HepG2 (cell line): ENCODE measurements at regions not wholly inside any gene's neighbourhood (a gene's known extent, or its start where the extent isn't known, plus 50 kb on each side); places are given as distances from the start of the nearest gene placed in this dataset.

ENCODE experiments used
- CREM ChIP-seq, 2 experiments: sonication (generic) in 1 of 2; formaldehyde crosslinking in 1 of 2; IDR thresholded peaks; 2 replicates each; pipeline versions ENCODE4 v1.4.0 to v1.6.1; 2016 to 2020; ENCODE audit warnings: antibody characterized with exemption in 1 of 2, mild to moderate bottlenecking in 1 of 2, missing genetic modification reagents in 1 of 2
- FOXK1 ChIP-seq: sonication (generic); formaldehyde crosslinking; IDR thresholded peaks from 2 replicates; pipeline ENCODE4 v1.4.0; 2020; ENCODE audit warnings: low read depth, missing genetic modification reagents, borderline replicate concordance
- KDM6A ChIP-seq: IDR thresholded peaks from 2 replicates; pipeline ENCODE4 v1.6.1; 2016; ENCODE audit warnings: low read depth
- MED13 ChIP-seq: sonication (generic); formaldehyde crosslinking; IDR thresholded peaks from 2 replicates; pipeline ENCODE4 v1.5.0; 2020; ENCODE audit warnings: missing genetic modification reagents
- SALL1 ChIP-seq: sonication (generic); formaldehyde crosslinking; IDR thresholded peaks from 2 replicates; pipeline ENCODE4 v1.8.0; 2022; ENCODE audit warnings: mild to moderate bottlenecking, missing genetic modification reagents
- XRCC5 ChIP-seq: fragments of 200-400 bp; formaldehyde crosslinking; optimal IDR thresholded peaks from 2 replicates; pipeline ENCODE3; 2017; ENCODE audit warnings: mild to moderate bottlenecking, low read length
- ZFP37 ChIP-seq: sonication (generic); formaldehyde crosslinking; IDR thresholded peaks from 2 replicates; pipeline ENCODE4 v1.4.0; 2020; ENCODE audit warnings: missing genetic modification reagents, borderline replicate concordance
- ZFY ChIP-seq: sonication (generic); formaldehyde crosslinking; IDR thresholded peaks from 2 replicates; pipeline ENCODE4 v1.4.0; 2020; ENCODE audit warnings: missing genetic modification reagents
- ZMYM3 ChIP-seq: sonication (generic); formaldehyde crosslinking; IDR thresholded peaks from 2 replicates; pipeline ENCODE4 v1.5.1; 2020; ENCODE audit warnings: mild to moderate bottlenecking, missing genetic modification reagents
- ZNF496 ChIP-seq: sonication (generic); formaldehyde crosslinking; IDR thresholded peaks from 2 replicates; pipeline ENCODE4 v1.8.1; 2023; ENCODE audit warnings: mild to moderate bottlenecking, moderate library complexity, missing genetic modification reagents; ENCODE audit not compliant: insufficient replicate concordance
- ZNF556 ChIP-seq: sonication (generic); formaldehyde crosslinking; IDR thresholded peaks from 2 replicates; pipeline ENCODE4 v1.4.0; 2020; ENCODE audit warnings: mild to moderate bottlenecking, missing genetic modification reagents, borderline replicate concordance
- ZNF772 ChIP-seq: sonication (generic); formaldehyde crosslinking; IDR thresholded peaks from 2 replicates; pipeline ENCODE4 v1.5.0; 2020; ENCODE audit warnings: mild to moderate bottlenecking, missing genetic modification reagents
- ZNF891 ChIP-seq: sonication (generic); formaldehyde crosslinking; IDR thresholded peaks from 2 replicates; pipeline ENCODE4 v1.5.0; 2020; ENCODE audit warnings: mild to moderate bottlenecking, missing genetic modification reagents
- ZSCAN30 ChIP-seq: sonication (generic); formaldehyde crosslinking; IDR thresholded peaks from 2 replicates; pipeline ENCODE4 v1.5.0; 2020; ENCODE audit warnings: mild to moderate bottlenecking, missing genetic modification reagents
- TF ChIP-seq, protein P1 (sequence below): sonication (generic); formaldehyde crosslinking; IDR thresholded peaks from 2 replicates; pipeline ENCODE4 v1.4.0; 2020; ENCODE audit warnings: low read depth, missing genetic modification reagents
- TF ChIP-seq, protein P2 (sequence below): sonication (generic); formaldehyde crosslinking; IDR thresholded peaks from 2 replicates; pipeline ENCODE4 v1.8.0; 2022; ENCODE audit warnings: low read depth, missing genetic modification reagents
- TF ChIP-seq, protein P3 (sequence below): sonication (generic); formaldehyde crosslinking; IDR thresholded peaks from 2 replicates; pipeline ENCODE4 v1.5.0; 2020; ENCODE audit warnings: mild to moderate bottlenecking, missing genetic modification reagents, borderline replicate concordance
- TF ChIP-seq, protein P4 (sequence below): sonication (generic); formaldehyde crosslinking; IDR thresholded peaks from 2 replicates; pipeline ENCODE4 v1.4.0; 2020; ENCODE audit warnings: missing genetic modification reagents
- TF ChIP-seq, protein P5 (sequence below): sonication (generic); formaldehyde crosslinking; IDR thresholded peaks from 2 replicates; pipeline ENCODE4 v1.4.0; 2020; ENCODE audit warnings: missing genetic modification reagents

DNA sequence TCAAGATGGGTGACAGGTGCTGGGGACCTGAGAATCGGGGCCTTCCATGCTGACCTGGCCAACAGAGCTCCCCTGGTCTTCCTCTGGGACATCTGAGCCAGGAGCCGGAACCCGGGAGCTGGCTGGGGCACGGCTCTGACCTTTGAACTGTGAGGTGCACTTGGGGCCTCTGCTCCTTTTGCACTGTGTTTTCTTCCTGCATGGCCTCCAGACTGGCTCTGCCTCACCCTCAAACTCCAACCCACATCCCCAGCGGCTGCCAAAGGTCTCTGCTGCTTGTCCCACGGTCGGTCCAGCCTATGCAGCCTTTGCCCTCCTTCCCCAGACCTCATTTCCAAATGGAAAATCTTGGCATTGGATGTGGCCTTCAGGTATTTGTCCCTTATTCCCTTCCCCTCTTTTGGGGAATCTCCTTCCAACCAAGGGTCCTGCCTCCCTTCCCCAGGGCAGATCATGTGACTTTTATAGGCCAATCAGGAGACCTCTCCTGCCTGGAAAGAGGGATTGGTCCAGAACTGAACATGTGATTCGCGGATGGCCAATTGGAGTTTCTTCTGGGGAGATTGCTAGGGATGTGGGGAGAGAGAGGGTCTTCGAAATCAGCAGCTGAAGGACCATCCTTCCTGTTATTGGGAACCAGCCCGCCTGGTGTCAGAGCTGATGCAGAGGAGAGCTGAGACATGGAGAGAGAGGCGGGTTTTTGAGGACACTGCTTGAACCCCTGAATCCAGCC lies 117.9 kb downstream of the CYLD start (continued):
- TF ChIP-seq, protein P1, sequence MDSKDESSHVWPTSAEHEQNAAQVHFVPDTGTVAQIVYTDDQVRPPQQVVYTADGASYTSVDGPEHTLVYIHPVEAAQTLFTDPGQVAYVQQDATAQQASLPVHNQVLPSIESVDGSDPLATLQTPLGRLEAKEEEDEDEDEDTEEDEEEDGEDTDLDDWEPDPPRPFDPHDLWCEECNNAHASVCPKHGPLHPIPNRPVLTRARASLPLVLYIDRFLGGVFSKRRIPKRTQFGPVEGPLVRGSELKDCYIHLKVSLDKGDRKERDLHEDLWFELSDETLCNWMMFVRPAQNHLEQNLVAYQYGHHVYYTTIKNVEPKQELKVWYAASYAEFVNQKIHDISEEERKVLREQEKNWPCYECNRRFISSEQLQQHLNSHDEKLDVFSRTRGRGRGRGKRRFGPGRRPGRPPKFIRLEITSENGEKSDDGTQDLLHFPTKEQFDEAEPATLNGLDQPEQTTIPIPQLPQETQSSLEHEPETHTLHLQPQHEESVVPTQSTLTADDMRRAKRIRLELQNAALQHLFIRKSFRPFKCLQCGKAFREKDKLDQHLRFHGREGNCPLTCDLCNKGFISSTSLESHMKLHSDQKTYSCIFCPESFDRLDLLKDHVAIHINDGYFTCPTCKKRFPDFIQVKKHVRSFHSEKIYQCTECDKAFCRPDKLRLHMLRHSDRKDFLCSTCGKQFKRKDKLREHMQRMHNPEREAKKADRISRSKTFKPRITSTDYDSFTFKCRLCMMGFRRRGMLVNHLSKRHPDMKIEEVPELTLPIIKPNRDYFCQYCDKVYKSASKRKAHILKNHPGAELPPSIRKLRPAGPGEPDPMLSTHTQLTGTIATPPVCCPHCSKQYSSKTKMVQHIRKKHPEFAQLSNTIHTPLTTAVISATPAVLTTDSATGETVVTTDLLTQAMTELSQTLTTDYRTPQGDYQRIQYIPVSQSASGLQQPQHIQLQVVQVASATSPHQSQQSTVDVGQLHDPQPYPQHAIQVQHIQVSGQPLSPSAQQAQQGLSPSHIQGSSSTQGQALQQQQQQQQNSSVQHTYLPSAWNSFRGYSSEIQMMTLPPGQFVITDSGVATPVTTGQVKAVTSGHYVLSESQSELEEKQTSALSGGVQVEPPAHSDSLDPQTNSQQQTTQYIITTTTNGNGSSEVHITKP, result no peak
- TF ChIP-seq SALL1 (peak; percentile 47; the same call in 1 of the 2 replicates), CREM (IDR thresholded peaks at IDR 0.05) (no peak), CREM (CRISPR knock-in tag; IDR thresholded peaks at IDR 0.05) (no peak), ZNF556 (0 out of 2 replicates have a peak, but pooled peaks have one; percentile 46), ZNF772 (peak; percentile 52; the same call in 1 of the 2 replicates), ZNF891 (CRISPR knock-in tag) (0 out of 2 replicates have a peak, but pooled peaks have one; percentile 26), MED13 (no peak), ZMYM3 (CRISPR knock-in tag) (0 out of 2 replicates have a peak, but pooled peaks have one; percentile 64), XRCC5 (no peak), ZFY (CRISPR knock-in tag) (peak; percentile 41), ZSCAN30 (CRISPR knock-in tag) (no peak), KDM6A (peak; percentile 43; the same call in 1 of the 2 replicates), FOXK1 (CRISPR knock-in tag) (no peak), ZNF496 (CRISPR knock-in tag) (no peak), ZFP37 (no peak)
- TF ChIP-seq, protein P2, sequence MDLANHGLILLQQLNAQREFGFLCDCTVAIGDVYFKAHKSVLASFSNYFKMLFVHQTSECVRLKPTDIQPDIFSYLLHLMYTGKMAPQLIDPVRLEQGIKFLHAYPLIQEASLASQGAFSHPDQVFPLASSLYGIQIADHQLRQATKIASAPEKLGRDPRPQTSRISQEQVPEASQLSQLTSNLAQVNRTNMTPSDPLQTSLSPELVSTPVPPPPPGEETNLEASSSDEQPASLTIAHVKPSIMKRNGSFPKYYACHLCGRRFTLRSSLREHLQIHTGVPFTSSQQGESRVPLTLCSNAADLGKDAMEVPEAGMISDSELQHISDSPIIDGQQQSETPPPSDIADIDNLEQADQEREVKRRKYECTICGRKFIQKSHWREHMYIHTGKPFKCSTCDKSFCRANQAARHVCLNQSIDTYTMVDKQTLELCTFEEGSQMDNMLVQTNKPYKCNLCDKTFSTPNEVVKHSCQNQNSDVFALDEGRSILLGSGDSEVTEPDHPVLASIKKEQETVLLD, result no peak
- TF ChIP-seq, protein P3, sequence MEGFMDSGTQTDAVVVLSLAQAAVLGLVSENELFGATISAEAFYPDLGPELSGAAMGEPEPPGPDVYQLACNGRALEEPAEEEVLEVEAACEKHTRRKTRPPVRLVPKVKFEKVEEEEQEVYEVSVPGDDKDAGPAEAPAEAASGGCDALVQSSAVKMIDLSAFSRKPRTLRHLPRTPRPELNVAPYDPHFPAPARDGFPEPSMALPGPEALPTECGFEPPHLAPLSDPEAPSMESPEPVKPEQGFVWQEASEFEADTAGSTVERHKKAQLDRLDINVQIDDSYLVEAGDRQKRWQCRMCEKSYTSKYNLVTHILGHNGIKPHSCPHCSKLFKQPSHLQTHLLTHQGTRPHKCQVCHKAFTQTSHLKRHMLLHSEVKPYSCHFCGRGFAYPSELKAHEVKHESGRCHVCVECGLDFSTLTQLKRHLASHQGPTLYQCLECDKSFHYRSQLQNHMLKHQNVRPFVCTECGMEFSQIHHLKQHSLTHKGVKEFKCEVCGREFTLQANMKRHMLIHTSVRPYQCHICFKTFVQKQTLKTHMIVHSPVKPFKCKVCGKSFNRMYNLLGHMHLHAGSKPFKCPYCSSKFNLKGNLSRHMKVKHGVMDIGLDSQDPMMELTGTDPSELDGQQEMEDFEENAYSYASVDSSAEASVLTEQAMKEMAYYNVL (CRISPR knock-in tag), result peak; percentile 58; the same call in 1 of the 2 replicates
- TF ChIP-seq, protein P4, sequence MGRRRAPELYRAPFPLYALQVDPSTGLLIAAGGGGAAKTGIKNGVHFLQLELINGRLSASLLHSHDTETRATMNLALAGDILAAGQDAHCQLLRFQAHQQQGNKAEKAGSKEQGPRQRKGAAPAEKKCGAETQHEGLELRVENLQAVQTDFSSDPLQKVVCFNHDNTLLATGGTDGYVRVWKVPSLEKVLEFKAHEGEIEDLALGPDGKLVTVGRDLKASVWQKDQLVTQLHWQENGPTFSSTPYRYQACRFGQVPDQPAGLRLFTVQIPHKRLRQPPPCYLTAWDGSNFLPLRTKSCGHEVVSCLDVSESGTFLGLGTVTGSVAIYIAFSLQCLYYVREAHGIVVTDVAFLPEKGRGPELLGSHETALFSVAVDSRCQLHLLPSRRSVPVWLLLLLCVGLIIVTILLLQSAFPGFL (CRISPR knock-in tag), result no peak
- TF ChIP-seq, protein P5, sequence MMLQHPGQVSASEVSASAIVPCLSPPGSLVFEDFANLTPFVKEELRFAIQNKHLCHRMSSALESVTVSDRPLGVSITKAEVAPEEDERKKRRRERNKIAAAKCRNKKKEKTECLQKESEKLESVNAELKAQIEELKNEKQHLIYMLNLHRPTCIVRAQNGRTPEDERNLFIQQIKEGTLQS (CRISPR knock-in tag), result no peak
